ENCODE measurements at regions not wholly inside any gene's neighbourhood (a gene's known extent, or its start where the extent isn't known, plus 50 kb on each side); places are given as distances from the start of the nearest gene placed in this dataset.
"Not testable (repeated sequence)": the region's sequence is repeated elsewhere in the genome, so short reads cannot be mapped to it uniquely, and the experiment has no call there.

GRCh38 chr6:164933238-164933794 is 376.1 kb downstream of the C6orf118 start:
- not testable (repeated sequence) for TF ChIP-seq EZH2 (optimal IDR thresholded peaks at IDR 0.05; ENCODE audit: low read depth, low read length); CTCF (IDR thresholded peaks at IDR 0.05; ENCODE audit: low read length)

Data from MM.1S (cell line).